HUES64 (cell line): ENCODE measurements at regions not wholly inside any gene's neighbourhood (a gene's known extent, or its start where the extent isn't known, plus 50 kb on each side); places are given as distances from the start of the nearest gene placed in this dataset.

Experiments
- H3K27ac ChIP-seq: 2 replicates; pipeline ENCODE4 v1.7.0; 2013; ENCODE audit warnings: low read depth, low read length, inconsistent platforms
- H3K27me3 ChIP-seq: 2 replicates; pipeline ENCODE4 v1.6.1; 2013; ENCODE audit warnings: mild to moderate bottlenecking, low read length; ENCODE audit not compliant: insufficient read depth
- H3K36me3 ChIP-seq: 2 replicates; pipeline ENCODE4 v1.6.1; 2013; ENCODE audit warnings: mild to moderate bottlenecking, low read length; ENCODE audit not compliant: insufficient read depth
- H3K4me1 ChIP-seq: 2 replicates; pipeline ENCODE4 v1.6.1; 2013; ENCODE audit warnings: mild to moderate bottlenecking, low read length, moderate library complexity; ENCODE audit not compliant: insufficient read depth
- H3K4me3 ChIP-seq: 2 replicates; pipeline ENCODE4 v1.5.1; 2013; ENCODE audit warnings: mild to moderate bottlenecking, low read length, moderate library complexity
- H3K9ac ChIP-seq: 2 replicates; pipeline ENCODE4 v1.6.1; 2013; ENCODE audit warnings: mild to moderate bottlenecking, low read depth, low read length
- H3K9me3 ChIP-seq: 2 replicates; pipeline ENCODE4 v1.6.1; 2013; ENCODE audit warnings: low read depth, low read length; ENCODE audit not compliant: insufficient read depth
- WGBS: fragments of 150-250, 120-280 bp; methylation state at CpG from one replicate; pipeline ENCODE4 v1.1.7; 2013; ENCODE audit warnings: missing lambda C conversion rate; 5-methylcytosine and 5-hydroxymethylcytosine counted together

DNA sequence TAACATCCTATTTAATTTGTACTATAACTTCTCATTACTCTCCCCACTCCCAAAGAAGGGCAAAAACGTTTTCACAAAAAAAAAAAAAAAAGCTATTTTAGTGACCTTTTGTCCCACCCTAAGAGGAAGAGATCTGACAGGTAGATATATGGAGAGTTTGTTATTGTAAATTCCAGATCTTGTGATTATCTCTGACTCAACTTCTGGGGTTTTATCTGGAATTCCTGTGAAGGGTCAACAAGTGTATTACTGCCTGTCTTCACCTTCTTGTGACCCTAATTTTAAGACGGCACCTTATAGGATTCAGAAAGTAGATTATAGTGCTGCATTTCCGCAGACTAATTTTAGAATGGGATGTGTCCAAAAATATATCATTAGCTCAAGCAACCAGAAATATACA lies 205.9 kb upstream of the CDIN1 start:
- 75% methylated on average over 1 of the region's 3 CpGs for WGBS
- Histone ChIP-seq H3K4me3 (no peak overlapping the region), H3K27ac (no peak overlapping the region), H3K9ac (no peak overlapping the region), H3K4me1 (no peaks in the 10 kb centered on the region; the same call in 1 of the 2 replicates), H3K27me3 (no peaks in the 10 kb centered on the region), H3K9me3 (no peaks in the 10 kb centered on the region), H3K36me3 (no peaks in the 10 kb centered on the region)

DNA sequence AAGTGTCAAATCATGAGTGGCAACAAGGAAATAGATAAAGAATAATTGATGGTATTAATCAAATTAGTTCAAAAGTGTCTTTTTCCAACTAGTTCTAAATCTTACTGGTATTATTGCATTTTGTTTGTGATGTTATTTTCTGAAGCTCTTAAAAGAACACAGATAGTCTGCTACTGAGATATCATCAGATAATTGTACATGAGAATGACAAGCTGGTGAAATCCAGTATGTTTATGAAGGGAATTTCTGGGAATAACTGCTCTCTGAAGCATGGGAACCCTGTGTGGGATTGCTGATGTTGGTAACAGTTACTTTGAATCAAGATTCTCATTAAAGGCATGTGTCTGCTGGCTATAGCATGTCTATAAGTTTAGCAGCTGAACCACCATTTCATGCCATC lies 190.3 kb upstream of the CDIN1 start:
- no peak overlapping the region for H3K4me3 ChIP-seq
- no peaks in the 10 kb centered on the region for H3K36me3 ChIP-seq
- no peak overlapping the region for H3K27ac ChIP-seq
- no peaks in the 10 kb centered on the region for H3K9me3 ChIP-seq
- H3K4me1 ChIP-seq, result no peaks in the 10 kb centered on the region
- H3K9ac ChIP-seq, result no peak overlapping the region
- no peaks in the 10 kb centered on the region for H3K27me3 ChIP-seq

DNA sequence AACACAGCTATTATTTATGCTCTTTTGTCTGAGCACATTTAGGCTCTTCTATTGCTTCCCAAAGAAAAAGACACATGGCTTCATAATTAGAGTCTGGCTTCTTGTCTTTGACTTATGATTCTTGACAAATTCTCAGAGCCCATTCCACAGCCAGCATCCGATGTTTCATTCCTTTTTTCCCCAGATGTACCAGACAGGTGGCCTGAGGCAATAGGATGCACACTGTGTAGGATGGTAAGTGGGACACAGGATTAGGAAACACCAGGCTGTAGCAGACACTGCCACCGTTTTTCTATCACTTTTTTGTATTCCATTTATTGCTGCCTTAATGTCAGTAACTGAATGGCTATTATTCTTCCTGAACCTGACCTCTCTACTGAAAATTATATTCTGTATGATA lies 188.9 kb upstream of the CDIN1 start:
- Histone ChIP-seq H3K9me3 (no peaks in the 10 kb centered on the region), H3K4me3 (no peak overlapping the region), H3K36me3 (no peaks in the 10 kb centered on the region), H3K27me3 (no peaks in the 10 kb centered on the region), H3K4me1 (no peaks in the 10 kb centered on the region), H3K9ac (no peak overlapping the region), H3K27ac (no peak overlapping the region)
- WGBS, result 93% methylated on average over 2 of the region's 2 CpGs

DNA sequence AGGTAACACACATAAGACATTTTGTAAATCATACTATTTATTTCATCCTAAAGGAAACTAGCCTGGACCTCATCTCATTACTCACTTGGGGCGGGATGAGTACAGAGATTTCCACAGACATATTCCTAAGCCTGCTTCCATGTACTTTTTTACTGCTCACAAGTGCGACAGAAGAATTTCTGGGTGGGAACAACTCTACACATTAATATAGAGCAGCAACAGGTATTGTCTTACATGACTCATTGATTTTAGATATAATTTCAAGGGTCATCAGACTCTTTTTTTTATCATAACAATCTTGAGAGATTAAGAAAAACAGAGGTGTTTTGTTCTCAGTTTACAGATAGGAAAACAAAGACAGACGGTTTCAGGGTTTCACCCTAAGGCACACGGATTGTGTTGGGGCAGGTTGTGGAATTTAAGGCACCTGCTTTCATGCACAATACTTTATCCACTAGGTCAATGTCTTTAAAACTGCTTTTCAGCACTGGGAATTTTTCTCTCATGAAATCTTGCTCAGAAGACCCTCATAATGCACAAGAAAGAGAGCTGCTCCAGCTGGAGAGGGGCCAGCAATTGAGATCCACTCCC lies 186.7 kb upstream of the CDIN1 start:
- Histone ChIP-seq H3K36me3 (no peaks in the 10 kb centered on the region), H3K9ac (no peak overlapping the region), H3K27ac (no peak overlapping the region), H3K9me3 (no peaks in the 10 kb centered on the region), H3K27me3 (no peaks in the 10 kb centered on the region), H3K4me3 (no peak overlapping the region), H3K4me1 (no peaks in the 10 kb centered on the region)
- WGBS, result 90% methylated on average over 4 of the region's 4 CpGs

DNA sequence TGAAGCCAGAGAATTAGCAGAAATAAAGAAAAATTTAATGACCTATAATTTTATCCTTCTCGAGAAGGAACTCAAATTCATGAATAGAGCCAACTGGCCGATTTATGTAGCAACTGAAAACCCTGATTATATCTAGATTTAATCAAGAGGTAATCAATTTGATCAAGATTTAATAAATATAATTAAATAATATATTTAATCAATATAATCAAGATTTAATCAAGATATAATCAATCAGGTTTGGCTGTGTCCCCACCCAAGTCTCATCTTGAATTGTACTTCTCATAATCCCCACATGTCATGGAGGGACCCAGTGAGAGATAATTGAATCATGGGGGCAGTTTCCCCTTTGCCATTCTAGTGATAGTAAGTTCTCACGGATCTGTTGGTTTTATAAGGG lies 181.2 kb upstream of the CDIN1 start:
- peaks cover 6% of the 10 kb centered on the region for H3K4me1 ChIP-seq
- no peaks in the 10 kb centered on the region for H3K9me3 ChIP-seq
- H3K9ac ChIP-seq, result no peak overlapping the region
- H3K27me3 ChIP-seq, result no peaks in the 10 kb centered on the region
- H3K4me3 ChIP-seq, result no peak overlapping the region
- H3K36me3 ChIP-seq, result no peaks in the 10 kb centered on the region
- H3K27ac ChIP-seq, result no peak overlapping the region
- 100% methylated on average over 1 of the region's 3 CpGs for WGBS

DNA sequence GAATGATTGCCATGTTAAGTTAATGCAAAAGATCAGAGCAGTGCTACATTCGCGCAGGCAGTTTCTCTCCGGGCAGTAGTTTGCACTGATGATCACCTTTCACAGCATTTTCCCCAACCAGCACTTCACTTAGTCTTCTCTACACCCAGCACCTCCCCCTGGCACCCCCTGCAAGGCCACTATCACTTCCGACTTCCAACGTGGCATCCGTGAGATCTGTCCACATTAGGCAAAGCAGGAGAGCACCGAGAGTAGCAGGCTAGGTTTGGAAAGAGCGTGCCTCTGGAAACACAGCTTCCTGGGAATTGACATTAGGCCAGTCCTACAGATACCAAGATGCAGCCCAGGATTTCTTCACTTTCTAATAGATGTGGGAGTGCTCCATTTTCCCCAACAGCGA lies 180.2 kb upstream of the CDIN1 start:
- H3K9ac ChIP-seq, result no peak overlapping the region
- 89% methylated on average over 9 of the region's 9 CpGs for WGBS
- H3K4me3 ChIP-seq, result no peak overlapping the region
- H3K27ac ChIP-seq, result no peak overlapping the region
- H3K27me3 ChIP-seq, result no peaks in the 10 kb centered on the region
- H3K36me3 ChIP-seq, result no peaks in the 10 kb centered on the region
- H3K4me1 ChIP-seq, result peaks cover 17% of the 10 kb centered on the region
- H3K9me3 ChIP-seq, result no peaks in the 10 kb centered on the region

DNA sequence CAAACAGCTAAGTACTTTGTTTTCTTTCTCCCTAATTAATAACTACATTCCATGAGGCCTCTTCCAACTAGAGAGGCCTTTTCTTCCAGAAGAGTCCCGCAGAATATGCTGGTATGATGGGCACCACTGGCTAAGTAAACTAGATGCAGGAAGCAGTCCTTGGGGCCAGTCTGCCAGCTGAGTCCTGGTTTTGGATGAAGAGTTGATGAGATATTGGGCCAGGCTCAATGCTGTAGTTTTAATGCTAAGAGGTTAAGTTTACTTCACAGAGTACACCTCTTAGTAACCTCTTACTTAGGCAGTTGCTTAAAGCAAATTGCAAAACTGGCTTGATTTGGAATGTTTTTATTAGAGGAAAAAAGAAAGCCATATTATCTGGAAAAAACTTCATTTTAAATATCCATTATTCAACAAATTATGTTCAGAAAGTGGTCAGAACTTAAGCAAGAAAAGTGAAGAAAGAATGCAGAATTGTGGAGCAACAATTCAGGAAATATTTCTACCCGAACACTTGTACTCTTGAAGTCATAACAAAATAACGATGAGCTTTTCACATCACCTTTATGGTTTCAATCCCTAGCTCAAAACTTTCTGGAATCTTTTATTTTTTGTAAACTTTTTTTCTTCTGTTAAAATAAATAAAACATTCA lies 178.4 kb upstream of the CDIN1 start:
- Histone ChIP-seq H3K27me3 (no peaks in the 10 kb centered on the region), H3K36me3 (no peaks in the 10 kb centered on the region), H3K9me3 (no peaks in the 10 kb centered on the region), H3K4me1 (peaks cover 26% of the 10 kb centered on the region), H3K9ac (no peak overlapping the region), H3K27ac (no peak overlapping the region), H3K4me3 (no peak overlapping the region)
- 99% methylated on average over 3 of the region's 3 CpGs for whole genome bisulfite sequencing

DNA sequence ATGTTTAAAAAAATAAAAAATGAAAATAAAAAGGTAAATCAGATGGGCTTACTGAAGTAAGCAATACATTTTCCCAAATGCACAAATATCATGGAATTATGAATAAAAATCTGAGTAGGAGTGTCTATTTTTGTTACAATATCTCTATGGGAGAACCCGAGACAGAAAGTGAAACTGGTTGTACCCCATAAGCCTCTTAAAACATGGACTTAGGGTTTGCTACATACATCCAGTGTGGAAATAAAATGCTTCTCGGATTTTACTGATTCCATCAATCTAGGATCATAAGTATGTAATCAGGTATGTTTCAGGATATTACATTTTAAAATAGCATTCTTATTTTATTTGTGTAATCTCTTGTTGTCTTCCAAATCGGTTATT lies 177.8 kb upstream of the CDIN1 start:
- Histone ChIP-seq H3K9me3 (no peaks in the 10 kb centered on the region), H3K4me3 (no peak overlapping the region), H3K4me1 (peaks cover 31% of the 10 kb centered on the region), H3K27me3 (no peaks in the 10 kb centered on the region), H3K27ac (no peak overlapping the region), H3K36me3 (no peaks in the 10 kb centered on the region), H3K9ac (no peak overlapping the region)
- 100% methylated on average over 3 of the region's 3 CpGs for WGBS

DNA sequence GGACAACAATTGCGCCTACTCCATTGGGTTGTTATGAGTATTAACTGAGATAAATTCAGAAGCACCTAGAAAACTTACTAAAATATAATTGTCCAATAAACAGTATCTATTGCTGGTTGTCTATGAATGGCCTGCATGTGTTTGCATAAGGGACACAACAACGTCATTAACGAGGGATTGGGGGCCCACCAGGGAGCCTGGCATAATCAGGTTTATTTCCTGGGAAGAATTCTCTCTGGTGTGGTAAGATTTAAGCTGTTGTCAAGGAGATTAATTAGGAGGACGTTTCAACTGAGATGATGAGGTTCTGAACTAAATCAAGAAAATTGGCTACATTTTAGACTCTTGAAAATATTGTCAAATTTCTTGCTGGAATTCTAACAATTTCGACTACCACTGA lies 176.1 kb upstream of the CDIN1 start:
- no peaks in the 10 kb centered on the region for H3K27me3 ChIP-seq
- WGBS, result 53% methylated on average over 4 of the region's 5 CpGs
- H3K27ac ChIP-seq, result no peak overlapping the region

DNA sequence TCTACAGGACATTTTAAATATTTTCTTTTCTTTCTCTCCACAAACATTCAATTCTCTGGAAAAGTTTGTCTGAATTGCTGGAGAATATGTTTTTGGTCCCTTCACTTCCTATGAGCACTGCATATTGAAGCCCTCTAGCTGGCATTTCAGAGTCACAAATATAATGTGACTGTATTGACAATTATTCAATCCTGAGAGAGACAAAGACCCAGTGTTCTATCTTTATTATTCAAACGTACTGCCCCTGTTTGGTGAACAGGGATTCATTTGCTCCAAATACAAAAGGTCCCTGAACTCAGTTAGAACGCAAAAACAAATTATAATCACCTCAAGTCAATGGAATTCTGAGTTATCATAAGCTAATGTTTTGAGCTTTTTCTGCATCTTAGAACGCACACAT lies 173.1 kb upstream of the CDIN1 start:
- Histone ChIP-seq H3K27ac (peak overlapping the region; percentile 51; the same call in 1 of the 2 replicates), H3K4me1 (peaks cover 50% of the 10 kb centered on the region), H3K4me3 (no peak overlapping the region), H3K36me3 (no peaks in the 10 kb centered on the region), H3K9ac (no peak overlapping the region), H3K9me3 (0 out of 2 replicates have a peak, but pooled peaks cover 2% of the 10 kb centered on the region), H3K27me3 (no peaks in the 10 kb centered on the region)
- whole genome bisulfite sequencing, result 58% methylated on average over 3 of the region's 3 CpGs

More for the DNA sequence above, 176.1 kb upstream of the CDIN1 start:
- Histone ChIP-seq H3K4me1 (peaks cover 48% of the 10 kb centered on the region), H3K9ac (no peak overlapping the region), H3K36me3 (no peaks in the 10 kb centered on the region), H3K4me3 (no peak overlapping the region), H3K9me3 (no peaks in the 10 kb centered on the region)

DNA sequence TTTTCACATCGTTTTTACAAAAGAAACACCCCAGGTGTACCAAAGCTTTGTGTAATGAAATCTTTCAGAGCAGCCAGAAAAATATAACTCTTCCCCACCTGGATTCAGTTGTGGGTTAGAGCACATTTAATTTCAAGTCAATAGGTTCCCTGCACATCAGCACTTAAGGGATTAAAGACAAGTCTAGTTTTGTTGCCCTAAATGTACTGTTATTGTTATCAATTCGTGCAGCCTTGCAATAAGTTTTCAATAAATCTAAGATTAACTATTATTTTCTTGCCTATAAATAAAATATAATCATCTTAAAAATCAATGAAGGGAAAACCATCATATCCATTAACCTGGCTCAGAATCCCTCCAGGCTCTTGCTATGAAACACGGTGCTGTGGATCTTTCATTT lies 172.5 kb upstream of the CDIN1 start:
- Histone ChIP-seq H3K27me3 (no peaks in the 10 kb centered on the region), H3K4me3 (no peak overlapping the region), H3K36me3 (no peaks in the 10 kb centered on the region), H3K9ac (no peak overlapping the region), H3K9me3 (0 out of 2 replicates have a peak, but pooled peaks cover 2% of the 10 kb centered on the region), H3K27ac (peak overlapping the region; percentile 61; the same call in 1 of the 2 replicates), H3K4me1 (peaks cover 50% of the 10 kb centered on the region)
- WGBS, result 31% methylated on average over 2 of the region's 3 CpGs
